ENCODE measurements at regions not wholly inside any gene's neighbourhood (a gene's known extent, or its start where the extent isn't known, plus 50 kb on each side); places are given as distances from the start of the nearest gene placed in this dataset.

DNA sequence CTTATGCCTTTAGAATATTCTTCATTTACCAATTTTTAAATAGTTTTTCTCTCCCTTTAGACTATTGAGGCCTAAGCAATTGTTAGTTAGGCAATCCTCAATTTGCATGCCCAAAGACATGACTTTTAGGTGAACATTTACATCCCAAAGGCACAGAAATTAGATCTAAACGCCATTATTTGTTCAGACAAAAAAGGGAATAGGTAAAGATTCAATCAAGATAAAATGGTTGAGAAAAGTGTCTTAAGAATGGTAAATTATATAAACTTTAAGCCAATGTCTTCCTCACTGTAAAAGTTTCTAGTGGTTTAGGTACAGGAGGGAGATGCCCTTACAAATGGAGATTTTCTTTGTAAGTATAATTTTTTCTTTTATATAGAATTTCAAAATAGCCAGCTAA lies 50.2 kb upstream of the MME start:
- no peak for DNase-seq (ENCODE audit: insufficient read length, low spot score)
- FAIRE-seq, result no peak
- no peak for TF ChIP-seq PAX5 (IDR thresholded peaks at IDR 0.05; ENCODE audit: insufficient read depth, low read length, severe bottlenecking)
- TF ChIP-seq POLR2AphosphoS5 (IDR thresholded peaks at IDR 0.05; ENCODE audit: low read depth, low read length), result no peak
- TF ChIP-seq POLR2A (IDR thresholded peaks at IDR 0.05; ENCODE audit: low read depth, low read length), result no peak
- no peak for TF ChIP-seq TAF1 (IDR thresholded peaks at IDR 0.05; ENCODE audit: low read depth, low read length)
- no peak for TF ChIP-seq POU2F2 (IDR thresholded peaks at IDR 0.05; ENCODE audit: low read depth, low read length)
- no peak for TF ChIP-seq SPI1 (IDR thresholded peaks at IDR 0.05; ENCODE audit: low read depth, low read length)

GRCh38 chr3:155026999-155027591 lies 53.0 kb upstream of the MME start:
- no peak for TF ChIP-seq SPI1 (IDR thresholded peaks at IDR 0.05; ENCODE audit: low read depth, low read length)
- TF ChIP-seq PAX5 (IDR thresholded peaks at IDR 0.05; ENCODE audit: insufficient read depth, low read length, severe bottlenecking), result no peak
- no peak for TF ChIP-seq TAF1 (IDR thresholded peaks at IDR 0.05; ENCODE audit: low read depth, low read length)
- no peak for TF ChIP-seq POLR2A (IDR thresholded peaks at IDR 0.05; ENCODE audit: low read depth, low read length)
- TF ChIP-seq POU2F2 (IDR thresholded peaks at IDR 0.05; ENCODE audit: low read depth, low read length), result no peak
- no peak for TF ChIP-seq POLR2AphosphoS5 (IDR thresholded peaks at IDR 0.05; ENCODE audit: low read depth, low read length)
- FAIRE-seq (no peak), DNase-seq (ENCODE audit: insufficient read length, low spot score) (no peak)

DNA sequence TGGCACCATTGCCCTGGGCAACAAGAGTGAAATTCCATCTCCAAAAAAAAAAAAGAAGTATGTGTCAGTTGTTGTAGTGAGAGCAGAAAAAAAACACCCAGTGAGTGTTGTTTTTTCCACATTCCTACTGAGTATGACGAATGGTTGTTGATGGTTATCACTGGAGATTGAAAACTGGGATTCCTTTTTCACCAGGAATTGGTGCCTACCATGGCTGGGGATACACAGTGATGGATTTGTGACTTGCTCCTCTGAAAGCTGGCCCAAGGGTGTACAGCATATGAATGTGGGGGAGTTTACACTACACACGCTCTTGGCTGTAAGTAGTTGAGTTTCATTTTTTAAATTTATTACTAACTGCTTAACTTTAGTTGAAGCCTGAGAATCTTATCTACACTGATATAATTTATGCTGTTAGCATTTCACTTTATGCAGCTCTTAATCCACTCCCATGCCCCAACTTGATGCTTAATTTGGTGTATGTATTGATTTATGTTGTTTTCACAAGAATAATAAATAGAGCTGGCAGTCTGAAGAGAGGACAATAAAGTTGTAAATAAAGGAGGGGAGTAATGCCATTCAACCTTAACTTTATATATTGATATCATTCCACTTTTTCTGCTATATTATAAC lies 56.0 kb upstream of the MME start:
- no peak for DNase-seq (ENCODE audit: insufficient read length, low spot score)
- no peak for FAIRE-seq
- TF ChIP-seq POLR2A (IDR thresholded peaks at IDR 0.05; ENCODE audit: low read depth, low read length) (no peak), POU2F2 (IDR thresholded peaks at IDR 0.05; ENCODE audit: low read depth, low read length) (no peak), SPI1 (IDR thresholded peaks at IDR 0.05; ENCODE audit: low read depth, low read length) (no peak), POLR2AphosphoS5 (IDR thresholded peaks at IDR 0.05; ENCODE audit: low read depth, low read length) (no peak)

- TF ChIP-seq TAF1 (IDR thresholded peaks at IDR 0.05; ENCODE audit: low read depth, low read length) (no peak), POLR2A (IDR thresholded peaks at IDR 0.05; ENCODE audit: low read depth, low read length) (no peak), SPI1 (IDR thresholded peaks at IDR 0.05; ENCODE audit: low read depth, low read length) (no peak), POLR2AphosphoS5 (IDR thresholded peaks at IDR 0.05; ENCODE audit: low read depth, low read length) (no peak), PAX5 (IDR thresholded peaks at IDR 0.05; ENCODE audit: insufficient read depth, low read length, severe bottlenecking) (no peak)
- no peak for DNase-seq (ENCODE audit: insufficient read length, low spot score)
- FAIRE-seq, result no peak
Measured at GRCh38 chr3:155022896-155023295, 57.2 kb upstream of the MME start.

GRCh38 chr3:155019575-155019974 lies 60.5 kb upstream of the MME start:
- no peak for DNase-seq (ENCODE audit: insufficient read length, low spot score)
- FAIRE-seq, result no peak
- no peak for TF ChIP-seq PAX5 (IDR thresholded peaks at IDR 0.05; ENCODE audit: insufficient read depth, low read length, severe bottlenecking)
- TF ChIP-seq SPI1 (IDR thresholded peaks at IDR 0.05; ENCODE audit: low read depth, low read length), result no peak
- no peak for TF ChIP-seq TAF1 (IDR thresholded peaks at IDR 0.05; ENCODE audit: low read depth, low read length)
- no peak for TF ChIP-seq POLR2A (IDR thresholded peaks at IDR 0.05; ENCODE audit: low read depth, low read length)
- TF ChIP-seq POLR2AphosphoS5 (IDR thresholded peaks at IDR 0.05; ENCODE audit: low read depth, low read length), result no peak
- no peak for TF ChIP-seq POU2F2 (IDR thresholded peaks at IDR 0.05; ENCODE audit: low read depth, low read length)

GRCh38 chr3:155018621-155019330 lies 61.3 kb upstream of the MME start:
- no peak for TF ChIP-seq TAF1 (IDR thresholded peaks at IDR 0.05; ENCODE audit: low read depth, low read length)
- TF ChIP-seq POLR2A (IDR thresholded peaks at IDR 0.05; ENCODE audit: low read depth, low read length), result no peak
- TF ChIP-seq PAX5 (IDR thresholded peaks at IDR 0.05; ENCODE audit: insufficient read depth, low read length, severe bottlenecking), result no peak
- no peak for TF ChIP-seq SPI1 (IDR thresholded peaks at IDR 0.05; ENCODE audit: low read depth, low read length)
- TF ChIP-seq POU2F2 (IDR thresholded peaks at IDR 0.05; ENCODE audit: low read depth, low read length), result no peak
- no peak for TF ChIP-seq POLR2AphosphoS5 (IDR thresholded peaks at IDR 0.05; ENCODE audit: low read depth, low read length)
- FAIRE-seq (no peak), DNase-seq (ENCODE audit: insufficient read length, low spot score) (no peak)

DNA sequence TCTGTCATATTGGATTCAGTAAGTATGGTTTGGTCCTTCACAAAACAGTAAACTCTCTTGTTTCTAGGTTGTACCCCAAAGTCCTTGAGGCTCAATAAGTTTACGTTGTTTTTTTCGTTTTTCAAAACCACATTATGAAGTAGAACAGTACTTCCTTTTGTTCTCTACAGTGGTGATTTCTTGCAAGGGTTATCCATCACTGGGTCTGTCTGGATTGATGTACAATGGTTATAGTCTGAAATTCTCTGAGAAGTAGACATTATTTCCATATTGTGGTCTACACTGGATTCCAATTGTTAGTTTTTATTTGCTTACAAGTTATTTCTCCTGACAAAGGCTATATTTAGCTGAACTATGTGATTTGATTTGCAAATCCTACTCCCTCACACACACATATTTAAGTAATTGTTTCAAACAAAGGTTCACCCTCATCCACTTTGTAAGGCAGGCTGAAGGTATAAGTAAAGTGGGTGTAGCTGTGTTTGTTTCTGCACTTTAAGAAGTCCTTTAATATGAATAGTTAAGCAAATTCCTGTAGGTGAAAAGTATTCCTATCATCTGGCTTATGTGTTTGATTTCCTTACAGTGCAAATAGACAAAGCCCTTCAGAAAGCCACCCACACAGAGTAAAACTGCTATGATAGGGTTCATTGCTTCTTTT lies 64.2 kb upstream of the MME start:
- FAIRE-seq, result no peak
- no peak for DNase-seq (ENCODE audit: insufficient read length, low spot score)
- TF ChIP-seq PAX5 (IDR thresholded peaks at IDR 0.05; ENCODE audit: insufficient read depth, low read length, severe bottlenecking) (no peak), POLR2A (IDR thresholded peaks at IDR 0.05; ENCODE audit: low read depth, low read length) (no peak), POLR2AphosphoS5 (IDR thresholded peaks at IDR 0.05; ENCODE audit: low read depth, low read length) (no peak), SPI1 (IDR thresholded peaks at IDR 0.05; ENCODE audit: low read depth, low read length) (no peak), TAF1 (IDR thresholded peaks at IDR 0.05; ENCODE audit: low read depth, low read length) (no peak), POU2F2 (IDR thresholded peaks at IDR 0.05; ENCODE audit: low read depth, low read length) (no peak)

- TF ChIP-seq POLR2A (IDR thresholded peaks at IDR 0.05; ENCODE audit: low read depth, low read length), result no peak
- TF ChIP-seq TAF1 (IDR thresholded peaks at IDR 0.05; ENCODE audit: low read depth, low read length), result no peak
- TF ChIP-seq PAX5 (IDR thresholded peaks at IDR 0.05; ENCODE audit: insufficient read depth, low read length, severe bottlenecking), result no peak
- no peak for TF ChIP-seq POU2F2 (IDR thresholded peaks at IDR 0.05; ENCODE audit: low read depth, low read length)
- TF ChIP-seq POLR2AphosphoS5 (IDR thresholded peaks at IDR 0.05; ENCODE audit: low read depth, low read length), result no peak
- TF ChIP-seq SPI1 (IDR thresholded peaks at IDR 0.05; ENCODE audit: low read depth, low read length), result no peak
- FAIRE-seq (no peak), DNase-seq (ENCODE audit: insufficient read length, low spot score) (no peak)
Measured at GRCh38 chr3:155014953-155015352, 65.2 kb upstream of the MME start.

- DNase-seq (ENCODE audit: insufficient read length, low spot score), result no peak
- TF ChIP-seq POLR2A (IDR thresholded peaks at IDR 0.05; ENCODE audit: low read depth, low read length) (no peak), PAX5 (IDR thresholded peaks at IDR 0.05; ENCODE audit: insufficient read depth, low read length, severe bottlenecking) (no peak), POU2F2 (IDR thresholded peaks at IDR 0.05; ENCODE audit: low read depth, low read length) (no peak), SPI1 (IDR thresholded peaks at IDR 0.05; ENCODE audit: low read depth, low read length) (no peak), TAF1 (IDR thresholded peaks at IDR 0.05; ENCODE audit: low read depth, low read length) (no peak), POLR2AphosphoS5 (IDR thresholded peaks at IDR 0.05; ENCODE audit: low read depth, low read length) (no peak)
- no peak for FAIRE-seq
Measured at GRCh38 chr3:155013427-155013826, 66.7 kb upstream of the MME start.
